Testis (tissue), 2 donors: ENCODE measurements at regions not wholly inside any gene's neighbourhood (a gene's known extent, or its start where the extent isn't known, plus 50 kb on each side); places are given as distances from the start of the nearest gene placed in this dataset.

Experiments
- CTCF ChIP-seq, 3 experiments: fragments of 450-650 bp in 2 of 3; fragments of 200-600 bp in 1 of 3; sonication (generic) in 1 of 3; IDR thresholded peaks; one replicate each; pipeline ENCODE4 v1.5.1; 2016 to 2019; ENCODE audit warnings: antibody characterized with exemption in 3 of 3, mild to moderate bottlenecking in 2 of 3, moderate library complexity in 1 of 3
- POLR2A ChIP-seq: fragments of 450-650 bp; IDR thresholded peaks from one replicate; pipeline ENCODE4 v1.6.1; 2017; ENCODE audit warnings: antibody characterized with exemption, mild to moderate bottlenecking, moderate library complexity

- TF ChIP-seq CTCF (IDR thresholded peaks at IDR 0.05) (no peak), POLR2A (no peak)
Measured at GRCh38 chr13:73499695-73500094, 440.9 kb downstream of the KLF5 start.
